HG02623 (cell line): ENCODE measurements at regions not wholly inside any gene's neighbourhood (a gene's known extent, or its start where the extent isn't known, plus 50 kb on each side); places are given as distances from the start of the nearest gene placed in this dataset.

Experiments used
- ATAC-seq: cut with Tn5 transposase; IDR thresholded peaks from one replicate; pipeline ENCODE4 v1.9.1; 2021; ENCODE audit warnings: moderate library complexity; ENCODE audit not compliant: unreplicated experiment

DNA sequence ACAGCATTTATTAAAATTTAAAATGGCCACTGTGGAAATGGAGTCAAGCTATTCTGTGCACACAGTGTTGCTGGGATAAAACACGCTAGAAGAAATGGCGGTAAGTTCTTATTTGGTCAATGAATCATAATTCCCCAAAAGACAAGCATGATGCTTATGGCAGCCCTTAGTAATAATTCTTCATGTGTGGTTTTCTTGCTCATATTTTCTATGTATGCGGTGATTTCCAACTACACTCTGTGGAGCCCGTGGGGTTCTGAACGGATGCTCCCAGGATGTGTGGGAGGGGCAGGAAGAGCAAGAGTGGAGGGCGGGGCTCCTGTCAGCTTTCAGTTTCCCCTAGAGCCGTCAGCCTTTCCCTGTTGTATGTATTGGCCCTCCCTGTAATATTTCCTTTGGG, 91.7 kb upstream of the RMDN2 start:
- no peak for ATAC-seq

DNA sequence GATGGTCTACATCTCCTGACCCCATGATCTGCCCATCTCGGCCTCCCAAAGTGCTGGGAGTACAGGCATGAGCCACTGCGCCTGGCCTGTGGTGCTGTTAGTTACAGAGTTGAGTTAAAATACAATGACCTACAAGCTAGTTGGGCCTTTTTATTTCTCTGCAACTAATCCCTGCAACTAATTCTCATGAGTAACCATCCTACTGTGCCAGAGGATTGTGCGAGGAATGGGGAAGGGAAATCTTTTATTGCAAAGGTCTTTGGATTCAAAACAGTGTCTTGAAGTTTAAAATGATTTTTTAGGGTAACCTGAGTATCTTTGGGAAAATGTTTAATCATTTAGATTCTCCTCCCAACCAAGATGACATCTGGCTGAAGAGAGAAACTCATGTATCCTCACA, 88.8 kb upstream of the RMDN2 start:
- ATAC-seq: no peak

DNA sequence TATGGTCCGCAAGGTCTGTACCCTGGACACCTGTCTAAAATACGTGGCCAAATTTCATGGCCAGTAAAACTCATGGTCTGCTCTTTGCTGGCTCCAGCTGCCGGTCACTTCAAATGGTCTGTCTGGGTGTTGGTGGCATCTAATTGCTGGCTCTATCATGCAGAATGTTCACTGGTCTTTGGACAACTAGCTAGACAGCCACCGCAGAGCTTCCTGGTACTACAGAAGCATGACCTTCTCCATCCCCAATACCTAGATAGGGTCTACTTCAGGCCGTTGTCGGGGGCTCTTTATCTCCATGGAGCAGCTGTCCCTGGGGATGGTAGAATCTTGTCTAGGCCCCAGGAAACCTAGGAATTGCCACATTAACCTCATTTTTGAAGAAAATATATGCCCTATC, 88.4 kb upstream of the RMDN2 start:
- no peak for ATAC-seq

DNA sequence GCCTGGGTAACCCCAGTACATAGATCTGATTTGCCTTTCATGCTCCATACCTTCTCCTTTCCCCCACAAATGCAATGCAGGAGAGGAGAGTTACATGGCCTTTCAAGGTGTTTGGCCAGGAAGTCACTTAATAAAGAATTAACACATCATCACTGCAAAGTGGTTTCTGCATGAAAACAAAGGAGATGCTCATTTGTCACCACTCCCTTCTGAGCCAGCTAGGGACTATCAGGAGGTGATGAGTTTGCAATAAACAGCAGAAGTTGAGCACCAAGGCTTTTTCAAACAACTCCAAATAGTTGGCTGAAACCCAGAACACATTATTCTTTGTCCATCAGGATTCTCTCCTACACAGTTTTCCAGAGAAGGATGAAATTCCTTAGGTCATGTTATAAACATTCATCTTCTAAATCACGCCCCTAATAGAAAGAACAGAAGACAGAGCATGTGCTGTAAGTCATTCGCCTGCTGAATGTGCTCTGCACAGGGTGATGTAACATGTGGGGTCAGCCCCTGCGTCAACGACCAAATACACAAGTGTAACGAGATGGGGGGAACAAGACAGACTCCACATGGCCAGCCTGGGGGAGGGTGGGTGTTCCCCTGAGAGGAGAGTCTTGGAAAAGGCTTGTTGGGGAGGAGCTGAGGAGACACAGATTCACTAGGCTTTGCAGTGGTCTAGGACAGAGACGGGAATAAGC, 87.3 kb upstream of the RMDN2 start:
- ATAC-seq: no peak

DNA sequence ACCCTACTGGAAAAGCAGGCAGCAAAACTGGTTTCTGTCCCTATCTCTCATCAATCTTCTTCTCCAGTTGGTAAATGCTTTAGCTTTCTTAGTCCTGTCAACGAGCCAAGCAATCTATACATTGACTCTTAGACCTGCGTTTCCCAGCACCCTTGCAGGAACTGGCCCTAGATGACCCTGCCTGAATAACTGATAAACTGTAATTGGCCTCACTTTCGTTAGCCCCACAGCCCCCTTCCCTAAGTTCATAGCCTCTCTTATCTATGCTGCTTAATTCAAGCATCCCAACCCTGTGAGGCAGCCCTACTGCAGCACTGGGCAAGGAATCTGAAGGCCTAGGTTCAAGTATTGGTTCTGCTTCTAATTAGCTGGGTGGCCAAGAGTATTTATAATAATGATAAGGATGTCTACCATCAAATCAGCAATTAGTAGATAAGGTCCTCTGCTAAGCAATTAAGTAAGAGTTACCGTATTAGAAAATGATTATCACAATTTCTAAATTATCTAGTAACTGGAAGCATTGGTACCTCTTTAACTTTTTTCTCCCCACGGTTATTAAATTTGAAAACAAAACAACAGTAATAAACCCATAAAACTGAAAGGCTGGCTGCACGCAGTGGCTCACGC, 86.4 kb upstream of the RMDN2 start:
- ATAC-seq: no peak

DNA sequence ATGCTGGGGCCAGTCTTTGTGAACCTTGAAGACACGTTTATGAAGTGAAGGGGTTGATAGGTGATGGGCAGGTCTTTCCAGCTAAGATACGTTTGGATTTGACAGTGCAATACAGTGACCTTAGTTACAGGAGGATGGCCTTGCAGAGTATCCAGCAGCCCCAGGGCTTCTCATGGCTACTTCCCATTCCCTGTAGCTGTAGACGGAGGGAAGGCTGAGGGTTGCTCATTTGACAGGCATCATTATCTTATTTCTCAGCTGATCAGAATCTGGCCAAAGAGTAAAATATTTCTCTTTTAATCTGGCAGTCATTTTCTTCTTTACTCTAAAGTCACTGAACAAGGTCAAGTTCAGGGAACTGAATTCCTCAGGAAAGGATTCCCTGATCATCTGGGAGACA, 85.1 kb upstream of the RMDN2 start:
- no peak for ATAC-seq

DNA sequence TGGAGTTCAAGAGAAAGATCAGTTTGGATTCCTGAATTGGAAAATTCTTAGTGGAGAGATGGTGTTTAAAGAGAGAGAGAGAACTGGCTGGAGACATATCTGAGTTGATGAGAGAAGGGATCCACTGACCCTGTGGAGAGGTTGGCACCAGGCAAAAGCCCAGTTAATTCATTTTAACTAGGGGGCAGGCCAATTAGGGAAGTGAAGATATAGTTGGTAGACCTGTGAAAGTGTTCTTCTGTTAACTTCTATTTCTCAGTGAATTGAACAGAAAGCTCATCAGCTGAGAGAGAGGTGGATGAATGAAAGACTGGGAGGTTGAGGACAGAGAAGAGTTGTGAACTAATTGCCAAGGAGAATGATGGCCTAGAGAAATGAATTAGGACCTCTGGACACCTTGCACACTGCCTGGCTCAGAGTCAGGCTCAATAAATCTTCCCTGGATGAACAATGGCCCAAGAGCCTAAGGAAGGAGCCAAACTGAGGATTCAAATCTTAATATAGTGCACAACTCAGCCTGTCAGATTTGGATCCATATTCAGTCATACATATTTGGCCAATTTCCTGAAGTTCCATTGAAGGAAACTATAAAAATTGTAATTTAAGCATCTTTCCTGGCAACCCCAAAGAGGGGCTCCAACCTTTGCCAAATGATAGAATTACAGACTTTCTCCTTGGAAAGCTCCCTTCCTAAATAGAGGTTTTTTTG, 82.2 kb upstream of the RMDN2 start:
- no peak for ATAC-seq

DNA sequence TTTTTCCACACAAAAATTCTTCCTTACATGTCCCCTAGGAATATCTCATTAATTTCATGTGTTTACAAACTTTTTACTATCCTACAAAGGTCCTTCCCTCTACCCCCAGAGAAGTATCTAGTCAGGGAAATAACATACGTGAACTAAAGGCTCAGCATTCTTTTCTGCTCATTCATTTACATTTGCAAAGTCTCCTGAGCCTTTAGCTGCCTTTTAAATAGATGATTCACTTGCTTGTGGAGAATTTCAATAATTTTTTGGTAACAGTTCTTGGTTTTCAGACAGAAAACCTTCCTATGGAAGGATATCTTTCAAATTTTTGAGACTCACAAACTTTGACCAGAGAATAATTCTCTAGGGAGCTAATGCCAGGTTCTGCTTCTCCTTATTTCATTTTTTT, 81.5 kb upstream of the RMDN2 start:
- ATAC-seq: no peak

DNA sequence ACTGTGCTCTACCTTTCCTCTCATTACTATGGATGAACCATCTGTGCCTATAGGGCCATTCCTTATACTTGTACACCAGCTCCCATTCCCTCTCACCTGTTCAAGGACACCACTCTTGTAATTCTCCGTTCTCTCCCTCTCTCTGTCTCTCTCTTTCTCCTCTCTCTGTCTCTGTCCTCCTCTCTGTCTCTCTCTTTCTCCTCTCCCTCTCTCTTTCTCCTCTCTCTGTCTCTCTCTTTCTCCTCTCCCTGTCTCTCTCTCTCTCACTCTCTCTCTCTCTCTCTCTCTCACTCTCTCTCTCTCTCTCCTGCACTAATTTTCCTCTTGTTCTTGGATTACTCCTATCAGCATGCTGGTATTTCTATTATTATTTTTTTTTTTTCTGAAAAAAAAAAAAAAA, 78.9 kb upstream of the RMDN2 start:
- ATAC-seq: no peak

DNA sequence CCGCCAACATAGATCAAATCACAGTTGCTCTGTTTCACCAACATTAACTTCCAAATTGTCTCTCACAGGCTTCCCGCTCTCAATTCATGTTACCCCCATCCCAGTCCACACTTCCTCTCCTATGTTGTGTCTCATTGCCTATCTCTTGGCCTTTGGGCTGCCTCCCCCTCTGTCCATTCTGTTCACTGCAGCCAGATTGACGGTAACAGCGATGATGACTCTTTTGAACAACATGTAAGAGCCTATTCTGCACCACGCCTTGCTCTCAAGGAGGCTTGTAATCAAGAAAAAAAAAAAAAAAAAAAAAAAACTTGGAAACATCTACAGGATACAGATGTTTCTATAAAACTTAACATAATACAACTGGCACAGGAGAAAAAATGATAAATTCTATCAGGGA, 77.3 kb upstream of the RMDN2 start:
- ATAC-seq: no peak

DNA sequence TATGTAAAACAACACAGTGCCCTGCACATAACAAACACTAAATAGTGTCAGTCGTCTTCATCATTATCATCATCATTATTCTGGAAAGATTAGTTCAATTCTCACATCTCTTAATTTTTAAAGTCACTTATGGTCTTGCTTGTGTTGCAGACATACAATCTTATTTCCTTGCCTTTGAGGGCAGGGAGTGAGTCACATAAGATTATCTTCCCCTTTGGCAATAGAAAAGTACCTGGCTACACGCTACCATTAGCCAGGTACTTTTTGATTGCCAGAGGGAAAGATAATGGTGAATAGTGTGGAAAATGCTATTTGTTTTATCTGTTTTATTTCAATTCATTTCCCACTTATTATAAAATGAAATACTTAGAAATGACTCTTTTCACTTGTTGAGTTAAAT, 76.6 kb upstream of the RMDN2 start:
- ATAC-seq: no peak

DNA sequence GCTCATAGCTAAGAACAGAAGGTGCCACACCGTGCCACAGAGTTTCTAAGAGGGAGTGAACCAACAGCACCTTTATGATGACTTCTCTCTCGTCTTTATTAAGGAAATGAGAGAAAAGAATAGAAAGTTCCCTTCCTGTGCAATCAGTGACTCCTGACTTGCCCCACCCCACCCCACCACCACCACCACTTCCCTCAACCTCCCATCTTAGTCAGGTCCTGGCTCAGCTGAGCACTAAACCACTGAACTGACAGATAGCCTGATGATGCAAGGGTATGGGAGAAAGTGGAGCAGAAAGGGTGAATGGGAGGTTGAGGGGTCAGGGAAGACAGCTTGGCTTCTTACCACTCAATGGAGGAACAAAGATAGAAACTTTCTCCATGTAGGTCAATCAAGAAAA, 75.2 kb upstream of the RMDN2 start:
- no peak for ATAC-seq

DNA sequence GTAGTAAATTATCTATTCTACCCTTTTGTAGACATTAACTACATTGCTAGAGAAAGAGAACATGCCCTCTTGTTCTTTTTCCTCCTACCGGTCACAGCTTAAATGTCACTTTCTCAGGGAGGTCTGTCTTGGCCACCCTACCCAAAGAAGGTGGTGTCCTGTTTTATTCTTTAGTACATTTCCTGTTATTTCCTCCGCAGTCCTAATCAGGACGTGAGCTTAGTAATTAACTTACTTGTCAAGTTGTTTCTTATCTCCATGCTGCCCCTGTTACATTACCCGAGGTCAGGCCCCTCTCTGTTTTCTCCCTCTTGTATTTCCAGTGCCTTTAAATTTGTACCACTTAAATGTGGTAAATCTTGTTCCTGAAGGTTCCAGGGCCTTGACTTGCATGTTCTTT, 73.7 kb upstream of the RMDN2 start:
- ATAC-seq: no peak

DNA sequence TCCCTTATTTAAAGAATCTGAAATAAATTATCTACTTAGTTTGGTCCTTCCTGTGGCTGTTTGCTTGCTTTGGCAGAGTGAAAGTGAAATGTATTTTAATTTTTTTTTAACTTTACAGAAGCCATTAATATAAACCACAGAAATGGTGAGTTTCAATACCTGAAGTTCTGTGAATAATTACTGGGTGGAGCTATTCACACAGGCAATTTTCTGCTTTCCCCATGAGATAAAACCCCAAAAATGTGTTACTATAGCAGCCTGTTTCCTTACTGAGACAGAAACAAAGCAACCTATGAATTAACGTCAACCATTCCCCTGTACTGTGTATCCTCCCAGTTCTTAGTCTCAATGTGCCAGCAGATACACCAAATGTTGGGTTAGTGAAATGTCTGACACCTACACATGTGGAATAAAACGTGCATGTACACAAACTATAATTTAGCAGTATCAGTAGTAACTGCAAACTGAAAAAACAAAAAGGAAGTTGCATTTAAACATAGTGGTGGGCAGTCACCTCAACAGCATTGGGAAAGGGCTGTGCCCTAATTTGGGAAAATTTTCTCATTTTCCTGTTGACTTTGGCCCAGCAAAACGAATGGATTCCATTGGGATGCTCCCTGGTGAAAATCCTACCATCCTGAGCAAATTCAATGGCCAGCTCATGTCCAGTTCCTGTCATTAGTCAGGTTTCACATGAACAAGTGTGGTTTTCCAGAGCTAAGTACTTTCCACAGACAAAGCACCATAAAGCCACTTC, 73.1 kb upstream of the RMDN2 start:
- no peak for ATAC-seq

DNA sequence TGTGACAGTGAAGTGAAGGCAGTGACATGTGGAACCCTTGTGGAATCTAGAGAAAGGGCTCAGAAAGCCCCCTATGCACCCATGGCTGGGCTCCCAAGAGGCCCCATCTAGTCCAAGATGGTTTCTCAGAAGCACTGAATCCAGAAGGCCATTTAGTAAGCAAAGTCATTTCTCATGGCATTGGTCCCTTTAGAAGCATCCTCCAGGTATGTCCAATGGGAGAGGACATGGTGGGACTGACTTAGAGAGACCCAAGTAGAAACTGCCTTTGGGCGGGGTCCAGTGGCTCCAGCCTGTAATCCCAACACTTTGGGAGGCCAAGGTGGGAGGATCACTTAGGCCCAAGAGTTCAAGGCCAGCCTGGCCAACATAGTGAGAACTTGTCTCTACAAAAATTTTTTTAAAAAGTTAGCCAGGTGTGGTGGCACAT, 72.5 kb upstream of the RMDN2 start:
- ATAC-seq: no peak

DNA sequence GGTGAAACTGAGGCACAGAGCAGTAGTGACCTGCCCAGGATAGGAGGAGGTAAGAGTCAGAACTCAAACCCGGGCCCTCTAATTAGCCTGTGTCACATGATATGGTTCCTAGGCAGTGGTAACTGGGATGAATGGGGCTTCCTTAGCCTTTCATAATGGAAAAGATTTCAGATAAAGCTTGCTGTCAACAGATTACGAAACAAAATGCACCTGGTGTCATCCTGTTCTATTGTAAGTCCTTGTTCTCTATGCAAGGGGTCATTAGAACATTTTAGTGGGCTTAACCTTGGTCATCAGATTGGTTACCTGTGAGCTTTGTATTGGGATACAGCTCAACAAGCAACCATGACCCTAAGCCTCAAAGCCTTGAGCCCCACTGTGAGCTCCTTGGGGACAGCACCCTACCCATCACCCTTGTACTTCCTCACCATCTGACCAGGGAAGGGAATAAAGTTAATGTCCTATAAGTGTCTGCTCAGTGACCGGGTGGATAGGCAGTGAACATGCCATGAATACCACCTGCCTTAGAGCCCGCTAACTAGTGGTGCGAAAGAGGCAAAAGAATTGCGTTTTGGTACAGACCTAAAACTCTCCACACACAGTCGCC, 70.3 kb upstream of the RMDN2 start:
- no peak for ATAC-seq

DNA sequence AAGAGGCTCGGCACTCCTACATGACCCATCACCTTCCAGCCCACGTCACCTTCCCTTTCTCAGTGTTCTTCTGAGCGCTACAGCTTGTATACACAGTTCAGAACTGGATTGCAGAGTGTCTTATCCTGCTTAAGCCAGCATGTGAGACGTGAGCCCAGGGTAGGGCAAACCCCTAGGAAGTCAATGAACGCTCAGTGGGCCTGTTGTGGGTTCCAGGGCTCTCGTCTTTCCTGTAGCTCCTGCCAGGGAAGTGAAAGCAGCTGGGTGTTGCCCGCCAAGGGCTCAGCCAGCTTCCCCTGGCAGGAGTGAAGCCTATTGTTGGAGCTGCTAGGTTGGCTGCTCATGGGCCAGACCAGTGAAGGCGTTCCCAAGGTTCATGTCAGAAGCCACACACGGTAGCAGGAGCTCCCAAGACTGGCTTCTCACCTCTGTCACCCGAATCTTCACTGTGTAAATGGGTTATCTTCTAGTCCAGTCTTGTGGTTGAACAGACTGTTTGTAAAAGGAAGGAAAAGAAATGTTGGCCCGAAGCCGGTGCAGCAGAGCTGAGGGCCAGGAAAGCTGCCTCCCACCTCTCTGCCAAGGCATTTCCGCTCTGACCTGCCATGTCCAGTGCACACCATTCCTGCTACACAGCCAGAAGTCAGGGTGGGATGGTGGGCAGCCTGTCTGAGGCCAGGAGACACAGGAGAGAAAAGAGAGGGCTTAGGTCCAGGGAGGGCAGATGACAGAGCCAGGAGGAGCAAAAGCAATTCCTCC, 69.6 kb upstream of the RMDN2 start:
- no peak for ATAC-seq

DNA sequence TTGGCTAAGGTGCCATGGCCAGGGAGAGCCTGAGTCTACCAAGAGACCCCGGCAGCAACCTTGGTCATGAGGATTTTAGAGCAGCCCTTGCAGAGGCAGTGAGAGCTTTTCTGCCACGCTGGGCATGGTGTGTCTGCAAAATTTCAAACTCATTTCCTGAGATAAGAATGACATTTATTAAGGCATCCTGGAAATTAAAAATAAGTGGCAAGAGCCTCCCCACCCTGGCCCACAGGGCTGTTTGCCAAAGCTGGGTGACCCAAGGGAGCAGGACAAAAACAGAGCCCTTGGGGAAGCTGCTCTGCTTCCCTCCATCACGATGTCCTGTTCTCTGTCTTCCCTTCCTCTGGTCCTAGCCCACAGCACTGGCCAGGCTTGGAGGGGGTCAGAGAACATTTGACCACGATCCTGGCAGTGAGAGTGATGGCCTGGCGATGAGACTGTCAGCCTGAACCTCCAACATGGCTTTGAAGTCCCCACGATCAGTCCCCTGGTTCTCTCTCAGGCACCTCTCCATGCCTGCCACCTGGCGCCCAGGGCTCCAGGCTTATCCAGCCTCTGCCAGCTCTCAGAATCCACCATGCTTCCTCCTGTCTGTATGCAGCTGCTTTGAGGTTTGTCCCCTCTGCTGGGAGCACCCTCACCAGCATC, 68.9 kb upstream of the RMDN2 start:
- ATAC-seq: no peak

DNA sequence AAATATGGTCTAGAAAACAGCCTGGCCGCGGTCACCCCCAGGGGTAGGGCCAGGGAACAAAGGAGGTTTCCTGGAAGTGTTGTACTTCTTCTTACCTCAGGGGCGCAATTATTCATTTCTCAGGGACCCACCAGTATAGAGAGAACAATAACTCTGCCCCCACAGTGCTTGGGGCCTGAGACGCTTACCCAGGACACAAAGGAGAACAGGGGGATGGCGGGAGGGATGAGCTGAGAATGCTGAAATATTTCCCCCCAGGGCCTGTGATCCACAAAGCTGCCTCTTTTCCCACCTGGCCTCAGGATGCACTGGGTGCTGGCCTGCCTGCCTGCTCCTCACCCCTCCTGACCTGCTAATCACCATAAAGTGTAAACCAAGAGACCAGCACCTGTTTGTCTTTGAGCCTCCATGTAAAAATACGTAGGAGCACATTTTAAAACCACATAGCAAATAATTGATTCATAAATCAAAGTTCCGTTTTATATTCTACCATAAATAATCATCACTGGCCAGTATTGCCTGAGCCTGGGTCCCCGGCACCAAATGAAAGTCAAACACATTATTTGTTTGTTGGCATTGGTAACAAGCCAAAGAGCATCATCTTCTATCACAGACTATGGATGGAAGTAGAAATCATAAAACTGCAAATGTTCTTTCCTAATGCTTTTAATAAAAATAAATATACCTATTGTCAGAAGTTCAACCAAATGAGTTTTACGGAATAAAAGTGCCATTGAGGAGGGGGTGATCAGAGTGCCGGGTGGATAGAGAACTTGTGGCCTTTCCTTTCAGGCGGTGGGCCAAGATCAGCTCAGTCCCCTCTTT, 67.3 kb upstream of the RMDN2 start:
- no peak for ATAC-seq
